GM23248 (cell line): ENCODE measurements at regions not wholly inside any gene's neighbourhood (a gene's known extent, or its start where the extent isn't known, plus 50 kb on each side); places are given as distances from the start of the nearest gene placed in this dataset.

ENCODE experiments used
- EZH2 ChIP-seq: fragments of 200-600 bp; sonication (generic); IDR thresholded peaks from 2 replicates; pipeline ENCODE4 v1.6.1; 2018; ENCODE audit warnings: antibody characterized with exemption, mild to moderate bottlenecking; ENCODE audit not compliant: insufficient read depth, poor library complexity, severe bottlenecking
- EZH2phosphoT487 ChIP-seq: fragments of 200-600 bp; sonication (generic); IDR thresholded peaks from 2 replicates; pipeline ENCODE4 v1.6.1; 2018; ENCODE audit warnings: antibody characterized with exemption, moderate library complexity, mild to moderate bottlenecking, low read depth; ENCODE audit not compliant: insufficient read depth

DNA sequence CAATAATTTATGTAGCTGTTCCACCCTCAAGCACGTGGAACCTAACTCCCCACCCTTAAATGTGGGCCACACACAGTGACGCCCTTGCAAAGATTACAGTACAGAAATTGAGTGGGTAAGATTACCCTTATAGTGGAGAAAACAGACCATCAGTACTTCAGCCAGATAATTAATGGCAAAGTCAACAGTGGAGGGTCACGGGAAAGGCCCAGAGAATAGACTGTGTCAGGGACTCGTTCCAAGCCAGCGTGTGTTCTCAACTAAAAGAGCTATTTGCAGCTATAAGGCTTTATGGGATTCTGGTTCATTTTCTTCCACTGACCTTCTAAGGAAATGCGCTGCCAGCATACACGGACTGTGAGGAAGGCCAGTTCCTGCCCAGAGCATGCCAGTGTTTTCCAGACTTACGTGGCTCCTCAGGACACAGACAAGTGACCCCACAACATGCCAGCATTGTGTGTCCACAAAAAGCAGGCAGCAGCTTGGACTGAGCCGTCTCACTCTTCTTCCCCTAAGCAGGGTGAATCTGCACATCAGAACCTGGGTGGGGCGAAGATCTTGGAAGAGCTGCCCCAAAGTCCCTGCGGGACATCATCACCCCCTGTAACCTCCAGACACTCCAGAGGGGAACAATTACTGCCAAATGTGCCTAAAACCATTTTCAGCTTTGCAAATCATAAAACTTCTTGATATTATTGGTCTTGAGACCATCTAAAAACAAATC lies 428.5 kb downstream of the OCA2 start:
- TF ChIP-seq EZH2 (no peak), EZH2phosphoT487 (no peak)
